Renal cortical epithelial cell (primary cell): ENCODE measurements at regions not wholly inside any gene's neighbourhood (a gene's known extent, or its start where the extent isn't known, plus 50 kb on each side); places are given as distances from the start of the nearest gene placed in this dataset.

Source experiments
- DNase-seq: peaks from one replicate; pipeline ENCODE4 v3.0.0-alpha.2; 2011; ENCODE audit warnings: low read depth

DNA sequence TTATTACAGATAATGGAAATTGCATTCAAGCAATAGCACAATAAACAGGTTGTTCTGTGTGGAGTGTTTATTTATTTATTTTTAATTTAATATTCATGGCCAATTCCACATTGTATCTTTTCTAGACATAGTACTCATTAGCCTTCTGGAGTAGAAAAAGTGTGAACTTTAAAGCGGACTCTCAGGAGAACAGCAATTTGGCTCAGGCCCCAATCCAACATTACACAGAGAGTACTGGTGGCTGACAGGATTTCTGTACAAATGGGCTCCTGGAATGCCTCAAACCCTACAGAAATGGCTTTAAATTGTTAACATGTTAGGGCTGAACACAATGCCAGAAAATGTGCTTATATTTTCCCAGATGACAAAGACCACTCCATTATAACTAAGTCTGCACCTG is 533.9 kb upstream of the NXPH2 start:
- DNase-seq: no peak

DNA sequence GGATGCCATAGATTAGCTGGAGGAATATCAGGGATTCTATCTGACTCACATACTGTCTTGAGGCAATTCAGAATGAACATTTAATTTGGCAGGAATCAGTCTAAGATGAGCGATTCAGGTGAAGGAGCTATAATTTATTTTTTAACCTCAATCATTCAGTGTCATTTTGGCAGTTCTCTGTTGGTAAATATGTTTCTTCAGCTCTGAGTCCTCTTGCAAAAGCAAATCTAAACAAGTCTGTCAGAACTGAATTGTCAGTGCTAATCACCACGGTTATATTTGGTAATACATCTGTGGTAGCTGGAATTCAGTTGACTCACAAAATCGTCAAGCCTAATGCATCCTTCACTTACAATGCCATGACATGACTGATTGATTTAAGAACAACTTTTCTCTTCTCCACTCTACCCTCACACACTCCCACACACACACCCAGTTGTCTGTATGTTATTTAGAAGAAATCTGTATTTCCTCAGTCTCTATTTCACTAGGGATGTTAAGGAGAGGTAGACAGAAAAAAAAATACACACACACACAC is 516.6 kb upstream of the NXPH2 start:
- peak; percentile 86 for DNase-seq

DNA sequence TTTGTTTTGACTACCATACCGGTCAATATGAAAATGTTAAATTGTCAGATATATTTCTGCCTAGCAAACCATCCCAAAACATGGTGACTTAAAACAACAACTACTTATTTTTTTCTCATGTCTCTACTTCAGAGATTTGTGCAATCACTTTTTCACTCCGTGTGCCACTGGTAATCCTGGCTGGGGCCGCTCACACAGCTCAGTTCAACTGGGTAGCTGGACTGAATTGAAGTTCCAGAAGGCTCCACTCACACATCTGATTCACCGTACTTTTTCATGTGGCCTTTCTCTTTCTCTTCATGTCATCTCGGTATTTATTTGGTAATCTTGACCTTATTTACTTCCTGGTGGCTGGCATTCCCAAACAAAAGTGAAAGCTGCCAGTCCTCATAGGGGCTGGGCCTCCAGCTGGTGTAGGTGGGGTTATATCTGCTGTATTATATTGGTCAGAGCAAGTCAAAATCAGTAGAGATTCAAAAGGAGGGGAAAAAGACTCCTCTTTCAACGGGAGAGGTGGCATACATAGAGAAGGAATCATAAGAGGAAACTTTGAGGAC is 513.9 kb upstream of the NXPH2 start:
- peak; percentile 9 for DNase-seq

DNA sequence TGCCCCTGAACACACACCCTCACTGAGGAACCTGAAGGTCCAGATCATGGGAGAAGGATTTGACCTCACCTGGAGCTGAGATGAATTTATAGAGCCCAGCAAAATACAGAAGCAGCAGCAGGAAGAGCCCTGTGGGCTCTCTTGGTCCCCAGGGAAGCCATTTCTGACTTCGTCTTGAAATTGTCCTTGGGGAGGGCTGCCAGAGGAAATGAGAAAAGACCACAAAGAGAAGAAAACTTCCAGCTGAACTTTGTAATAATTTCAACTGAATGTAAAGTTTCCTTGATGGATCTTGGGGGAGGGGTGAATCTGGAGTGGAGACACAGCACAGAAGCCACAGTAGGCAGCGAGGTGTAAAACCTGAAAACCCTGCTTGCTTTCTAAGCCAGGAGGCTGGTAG is 500.9 kb upstream of the NXPH2 start:
- no peak for DNase-seq

DNA sequence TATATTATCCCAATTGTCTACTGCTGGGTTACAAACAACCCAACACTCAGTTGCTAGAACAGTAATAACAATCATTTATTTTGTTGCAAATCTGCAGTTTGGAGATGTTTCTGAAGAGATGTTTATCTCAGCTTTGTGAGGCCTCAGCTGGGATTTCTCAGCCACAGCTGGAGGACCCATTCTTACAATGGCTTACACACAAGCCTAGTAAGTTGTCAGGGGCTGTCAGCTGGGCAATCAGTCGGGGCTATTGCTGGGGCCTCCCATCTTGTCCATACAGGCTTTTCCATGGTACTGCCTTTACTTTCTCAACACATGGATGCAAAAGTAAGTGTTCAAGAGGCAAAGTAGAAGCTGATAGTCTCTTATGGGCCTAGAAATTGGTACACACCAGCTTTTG is 491.7 kb upstream of the NXPH2 start:
- no peak for DNase-seq

DNA sequence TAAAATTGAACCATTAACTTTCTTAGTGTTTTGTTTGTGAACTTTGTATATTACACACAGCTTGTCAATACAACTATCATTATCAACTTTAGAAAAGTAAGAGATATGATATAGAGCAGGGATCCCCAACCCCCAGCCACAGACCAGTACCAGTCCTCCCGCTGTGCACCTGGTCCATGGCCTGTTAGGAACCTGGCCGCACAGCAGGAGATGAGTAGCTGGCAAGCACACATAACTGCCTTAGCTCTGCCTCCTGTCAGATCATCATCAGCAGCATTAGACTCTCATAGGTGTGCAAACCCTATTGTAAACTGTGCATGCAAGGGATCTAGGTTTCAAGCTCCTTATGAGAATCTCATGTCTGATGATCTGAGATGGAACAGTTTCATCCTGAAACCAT is 491.0 kb upstream of the NXPH2 start:
- no peak for DNase-seq

DNA sequence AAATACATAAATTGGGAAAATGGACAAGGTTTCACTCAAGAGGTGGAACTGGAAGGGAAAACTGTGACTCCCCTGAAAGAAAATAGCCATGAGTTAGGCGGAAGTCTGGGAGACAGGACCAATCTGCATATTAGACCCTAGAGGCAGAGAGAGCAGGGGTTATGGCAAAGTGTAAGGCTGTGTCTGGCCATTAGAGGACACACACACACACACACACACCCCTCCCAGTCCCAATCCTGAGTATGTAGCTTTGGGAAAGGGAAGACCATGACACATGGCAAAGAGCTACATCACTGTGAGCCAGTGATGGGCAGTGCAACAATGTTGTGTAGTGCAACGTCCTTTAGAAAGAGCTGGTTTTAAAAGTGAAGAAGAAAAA is 479.9 kb upstream of the NXPH2 start:
- no peak for DNase-seq

DNA sequence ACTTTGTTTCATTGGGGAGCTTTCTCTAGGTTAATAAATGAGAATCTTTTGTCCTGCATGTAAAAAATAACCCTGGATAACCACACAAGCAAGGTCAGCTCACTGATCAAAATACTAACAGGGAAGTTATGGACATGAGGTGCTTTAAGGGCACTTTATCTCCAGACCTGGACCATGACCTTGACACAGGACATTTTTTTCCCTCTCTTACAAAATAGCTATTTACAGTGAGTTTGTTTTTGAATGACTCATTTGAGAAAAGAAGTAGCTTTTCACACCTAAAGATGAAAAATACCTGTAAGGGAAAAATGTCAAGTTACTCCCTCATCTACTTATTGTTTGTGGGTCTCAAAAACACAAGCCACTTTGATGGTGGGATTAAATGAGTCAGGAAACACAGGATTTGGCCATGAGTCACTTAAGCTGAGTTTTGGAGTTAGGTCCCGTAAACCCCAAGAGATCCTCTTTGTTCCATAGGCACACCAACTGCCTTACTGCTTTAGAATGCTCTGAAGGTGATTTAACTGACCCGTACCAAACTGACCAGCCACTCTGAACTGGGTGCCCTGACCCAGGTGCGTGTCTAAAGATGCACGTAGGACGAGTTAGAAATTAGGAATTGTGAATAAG is 479.3 kb upstream of the NXPH2 start:
- DNase-seq: peak; percentile 20

DNA sequence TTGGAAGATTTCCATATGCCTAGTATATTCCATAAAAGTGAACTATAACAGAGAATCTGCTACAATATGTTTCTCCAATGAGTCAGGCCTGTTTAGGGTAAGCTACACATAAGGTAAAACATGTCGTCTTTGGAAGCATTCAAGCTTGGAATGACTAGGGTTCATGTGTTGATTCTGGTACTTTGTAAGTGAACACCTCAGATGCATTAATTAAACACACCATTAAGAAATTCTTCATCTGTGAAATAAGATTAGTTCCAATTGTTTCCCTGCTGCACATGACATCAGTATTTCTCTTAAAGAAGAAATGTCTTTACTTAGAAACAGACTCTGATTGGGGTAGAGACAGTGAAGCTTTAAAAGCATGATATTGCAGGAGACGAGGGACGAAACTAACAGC is 461.1 kb upstream of the NXPH2 start:
- peak; percentile 88 for DNase-seq

DNA sequence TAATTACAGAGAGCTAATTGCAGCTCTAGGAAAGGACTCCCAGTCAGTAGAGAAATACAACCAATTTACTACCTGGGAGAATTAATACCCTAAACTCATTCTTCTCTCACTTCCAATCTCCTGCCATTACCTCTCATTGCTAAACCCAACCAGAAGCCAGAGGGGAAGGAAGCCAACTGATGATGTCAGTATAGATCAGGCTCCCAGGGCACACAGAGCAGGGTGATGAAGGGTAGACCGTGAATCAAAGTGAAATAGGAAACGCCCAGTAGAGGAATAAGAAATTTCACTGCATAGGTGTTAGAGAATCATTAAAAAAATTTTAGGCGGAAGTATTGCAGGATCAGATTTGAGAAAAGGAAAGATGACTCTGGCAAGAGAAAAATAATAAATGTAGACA is 456.8 kb upstream of the NXPH2 start:
- no peak for DNase-seq

DNA sequence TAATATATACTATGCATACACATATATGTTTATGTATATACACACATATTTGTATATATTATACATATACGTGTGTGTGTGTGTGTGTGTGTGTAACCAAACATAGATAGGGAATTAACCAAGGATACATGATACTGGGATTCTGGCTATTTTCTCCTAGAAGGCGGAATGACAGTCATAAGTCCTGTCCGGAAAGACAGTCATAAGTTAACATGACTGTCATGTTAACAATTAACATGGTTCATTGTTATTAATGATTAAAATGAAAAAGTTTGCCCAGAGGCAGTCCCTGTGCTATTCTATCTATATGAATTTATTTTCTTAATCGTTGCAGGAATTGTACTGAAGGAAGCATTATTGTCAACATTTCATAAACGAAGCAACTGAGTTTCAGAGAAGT is 450.7 kb upstream of the NXPH2 start:
- DNase-seq: peak; percentile 57

DNA sequence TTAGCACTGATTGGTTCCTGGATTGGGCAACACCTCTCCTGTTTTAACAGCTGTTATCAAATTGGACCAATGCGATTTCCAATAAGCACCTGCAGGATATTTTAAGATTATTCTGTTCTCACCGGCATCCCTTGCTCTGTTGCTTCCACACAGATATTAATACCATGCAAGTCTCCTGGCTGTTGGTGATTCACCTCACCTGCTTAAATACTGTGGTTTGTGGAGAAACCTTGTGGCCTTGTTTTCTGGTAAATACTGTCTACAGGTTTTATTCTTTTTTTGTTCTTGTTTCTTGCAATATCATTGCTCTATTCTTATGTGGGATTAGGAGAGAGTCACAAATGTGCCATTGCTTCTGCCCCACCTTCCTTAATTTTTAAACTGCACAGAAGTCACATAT is 448.1 kb upstream of the NXPH2 start:
- DNase-seq: peak; percentile 73

DNA sequence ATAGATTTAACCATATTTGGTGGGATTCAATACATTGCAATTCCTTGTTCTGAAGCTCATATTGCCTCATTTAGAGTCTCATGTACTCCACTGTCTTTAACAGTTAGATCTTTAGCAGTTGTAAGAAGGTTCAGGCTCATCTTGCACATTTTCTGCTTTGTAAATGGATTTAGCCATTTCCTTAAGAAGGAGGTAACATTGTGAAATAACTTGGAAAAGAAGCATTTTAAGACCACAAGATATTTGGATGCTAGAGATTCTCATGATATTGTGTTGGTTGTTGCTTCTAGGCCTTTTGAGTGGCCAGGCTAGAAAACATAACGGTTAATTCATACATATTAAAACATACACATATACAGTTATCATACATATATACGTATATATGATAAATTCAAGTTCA is 445.8 kb upstream of the NXPH2 start:
- DNase-seq: peak; percentile 25

DNA sequence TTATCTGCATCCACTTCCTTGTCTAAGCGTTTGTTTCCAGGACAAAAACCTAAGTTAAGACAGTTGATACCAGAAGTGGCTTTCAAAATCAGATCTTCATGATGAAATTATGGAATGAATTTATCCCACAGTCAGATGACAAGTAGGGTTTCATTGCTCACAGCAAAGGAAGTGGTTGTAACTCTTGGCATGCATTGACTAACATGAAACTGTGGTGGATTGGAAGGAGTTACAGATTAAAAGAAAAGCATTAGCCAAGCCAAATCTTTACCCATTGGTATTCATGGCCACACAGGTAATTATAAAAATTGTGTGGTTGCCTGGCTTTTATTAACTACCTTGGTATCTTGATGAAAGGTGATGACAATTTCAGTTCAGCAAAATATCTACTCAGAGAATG is 438.0 kb upstream of the NXPH2 start:
- peak; percentile 89 for DNase-seq

DNA sequence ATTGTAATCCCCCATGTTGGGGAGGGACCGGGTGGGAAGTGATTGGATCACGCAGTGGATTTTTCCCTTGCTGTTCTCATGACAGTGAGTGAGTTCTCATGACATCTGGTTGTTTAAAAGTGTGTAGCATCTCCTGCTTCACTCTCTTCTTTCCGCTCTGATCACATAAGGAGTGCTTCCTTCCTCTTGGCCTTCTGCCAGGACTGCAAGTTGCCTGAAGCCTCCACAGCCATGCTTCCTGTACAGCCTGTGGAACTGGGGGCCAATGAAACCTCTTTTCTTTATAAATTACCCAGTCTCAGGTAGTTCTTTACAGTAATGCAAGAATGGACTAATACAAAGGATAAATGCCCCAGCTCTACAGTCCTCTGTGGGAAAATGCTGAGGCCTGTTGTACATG is 437.5 kb upstream of the NXPH2 start:
- peak; percentile 25 for DNase-seq

DNA sequence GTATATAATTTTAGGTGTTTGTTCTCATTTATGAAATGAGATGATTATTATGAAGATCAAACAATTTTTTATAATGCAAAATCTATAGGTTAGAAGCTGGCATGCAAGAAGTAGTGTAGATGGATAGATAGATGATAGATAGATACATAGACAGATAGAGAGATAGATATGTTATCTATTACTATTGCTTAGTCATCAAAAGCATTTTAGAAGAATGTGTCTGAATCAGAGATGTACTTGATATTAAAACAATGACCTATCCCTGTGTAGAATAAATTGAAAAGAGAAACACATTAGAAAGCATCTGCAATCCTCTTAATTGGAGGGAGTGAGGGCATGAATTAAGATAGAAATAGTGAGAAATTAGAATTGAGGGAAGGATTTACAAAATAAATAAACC is 436.2 kb upstream of the NXPH2 start:
- DNase-seq: no peak

DNA sequence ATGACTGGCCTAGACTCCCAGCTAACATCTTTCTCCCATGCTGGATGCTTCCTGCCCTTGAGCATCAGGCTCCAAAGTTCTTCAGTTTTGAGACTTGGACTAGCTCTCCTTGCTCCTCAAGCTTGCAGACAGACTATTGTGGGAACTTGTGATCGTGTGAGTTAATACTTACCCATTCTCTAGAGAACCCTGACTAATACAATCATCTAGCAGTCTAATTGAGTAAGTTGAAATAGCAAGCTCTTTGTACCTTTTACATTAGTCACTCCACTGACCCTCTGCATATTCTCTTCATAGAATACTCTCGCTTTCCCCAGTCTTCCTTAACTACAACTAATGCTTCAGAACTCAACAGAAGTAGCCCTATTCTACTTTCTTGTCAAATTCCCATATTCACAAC is 434.6 kb upstream of the NXPH2 start:
- peak; percentile 96 for DNase-seq

DNA sequence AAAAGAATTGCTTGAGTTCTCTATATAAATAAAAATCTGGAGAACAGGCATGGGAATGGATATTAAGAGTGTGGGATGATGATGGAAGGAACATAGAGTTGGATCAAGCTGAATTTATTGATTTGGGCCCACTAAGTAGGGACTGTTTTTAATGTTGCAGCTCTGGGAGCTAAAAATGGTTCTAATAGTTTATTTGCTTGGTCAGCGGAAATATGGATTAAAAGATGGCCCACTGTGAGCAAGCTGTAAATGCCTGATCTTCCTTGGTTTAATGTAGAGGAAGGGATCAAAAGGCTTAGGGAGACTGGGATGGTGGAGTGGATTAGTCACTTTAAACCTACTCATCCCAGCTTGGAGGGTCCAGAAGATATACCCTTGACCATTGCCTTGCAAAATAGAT is 429.4 kb upstream of the NXPH2 start:
- no peak for DNase-seq

DNA sequence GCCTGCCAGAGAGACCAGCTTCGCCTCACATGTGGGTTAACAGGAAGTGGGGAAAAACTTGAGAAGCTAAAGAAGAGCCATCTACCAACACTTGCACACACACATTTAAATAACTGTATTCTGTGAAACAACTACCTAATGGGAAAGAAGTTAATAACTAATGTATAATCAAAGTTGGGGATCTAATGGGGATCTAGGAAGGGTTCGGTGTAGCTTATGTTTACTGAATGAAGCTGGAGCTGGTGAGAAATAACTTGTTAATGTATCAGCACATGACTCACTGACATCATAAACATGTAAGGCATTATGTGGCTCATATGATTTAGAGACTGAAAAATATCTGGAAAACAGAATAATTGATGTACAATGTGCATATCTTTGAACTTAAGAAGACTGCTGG is 421.3 kb upstream of the NXPH2 start:
- peak; percentile 68 for DNase-seq

DNA sequence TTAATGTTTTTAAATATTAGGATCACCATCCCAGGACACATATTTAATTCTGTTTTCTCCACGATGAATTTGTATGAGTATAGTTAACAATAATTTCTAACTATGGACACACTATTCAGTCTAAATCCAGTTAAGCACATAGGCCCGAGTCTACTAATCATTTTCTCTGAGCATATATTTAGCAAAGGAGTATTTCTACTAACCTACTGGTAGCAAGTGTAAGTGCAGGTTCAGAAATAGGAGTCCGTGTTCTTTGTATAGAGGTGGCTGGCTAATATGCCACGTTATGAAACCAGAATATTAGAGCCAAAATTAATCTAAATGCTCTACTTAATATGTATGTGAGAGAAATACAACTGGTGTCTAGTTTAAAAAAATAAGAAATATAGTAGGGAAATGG is 416.6 kb upstream of the NXPH2 start:
- DNase-seq: no peak

DNA sequence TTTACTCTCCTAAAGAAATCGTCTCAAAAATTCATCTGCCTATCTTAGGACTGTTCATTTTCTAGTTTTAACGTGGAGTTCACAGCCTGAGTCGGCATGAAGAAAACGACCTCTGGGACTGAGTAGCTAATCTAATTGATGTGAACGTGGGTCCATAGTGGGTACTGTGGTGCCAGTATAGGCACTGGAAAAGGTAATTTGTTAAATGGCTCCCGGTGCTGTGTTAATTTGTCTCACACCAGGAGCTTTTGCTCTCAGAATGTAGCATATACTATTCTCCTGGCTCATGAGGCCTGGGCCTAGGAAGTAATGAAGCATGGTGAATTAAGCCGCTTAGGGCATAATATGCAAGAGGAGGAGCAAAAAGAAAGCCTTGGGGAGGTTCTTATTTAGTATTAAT is 414.4 kb upstream of the NXPH2 start:
- no peak for DNase-seq

DNA sequence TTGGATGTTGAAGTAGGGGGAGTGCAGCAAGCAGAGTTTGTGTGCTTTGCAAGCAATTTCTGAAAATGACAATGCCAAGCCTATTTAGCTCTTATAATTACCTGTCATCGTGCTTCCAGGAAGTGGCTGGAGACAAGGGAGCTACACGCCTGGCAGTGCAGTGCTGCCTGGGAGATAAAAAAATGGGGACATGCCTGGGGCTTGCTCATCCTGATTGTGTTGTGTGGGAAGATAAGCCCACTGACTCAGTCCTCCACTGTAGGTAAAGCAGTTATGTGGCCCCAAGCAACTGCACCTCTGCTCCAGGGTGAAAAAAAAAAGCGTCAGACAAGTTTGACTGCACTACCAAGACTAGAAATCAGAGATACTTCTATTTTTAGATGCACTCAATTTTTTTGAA is 396.9 kb upstream of the NXPH2 start:
- no peak for DNase-seq

DNA sequence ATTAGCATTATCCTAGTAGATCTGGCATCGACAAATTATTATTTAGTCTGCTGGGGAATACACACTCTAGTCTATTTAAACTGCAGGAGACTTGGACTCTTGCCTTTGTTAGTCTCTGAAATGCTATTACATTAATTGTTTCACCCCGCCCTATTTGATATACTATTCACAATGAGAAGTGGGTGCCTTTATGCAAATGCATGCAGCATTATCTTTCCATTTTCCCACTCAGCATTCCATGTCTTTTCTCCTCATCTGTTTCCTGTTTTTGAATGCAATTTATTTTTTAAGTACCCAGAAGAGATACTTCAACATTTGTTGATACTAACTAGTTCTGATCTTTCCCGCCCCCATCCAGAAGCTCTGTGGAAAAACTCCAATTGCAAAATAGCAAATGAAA is 395.3 kb upstream of the NXPH2 start:
- no peak for DNase-seq

DNA sequence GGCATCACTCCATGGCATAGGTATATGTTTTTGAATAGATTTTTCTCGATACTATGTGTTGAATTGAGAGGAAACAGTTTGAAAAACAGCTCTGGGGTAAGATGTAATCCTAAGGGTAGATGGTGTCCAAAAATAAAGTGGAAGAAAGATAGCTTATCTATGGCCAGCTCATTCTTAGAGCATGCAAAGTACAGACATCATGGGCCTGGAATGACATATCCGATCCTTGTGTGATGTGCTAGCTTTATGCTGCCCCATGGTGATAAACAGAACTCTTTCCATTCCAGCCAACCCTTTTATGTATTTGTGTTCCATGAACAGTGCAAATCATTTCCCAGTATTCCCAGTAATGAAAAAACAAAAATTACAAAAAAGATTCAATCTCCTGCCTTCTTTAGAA is 390.2 kb upstream of the NXPH2 start:
- DNase-seq: no peak
